Tibial nerve (tissue), 4 donors: ENCODE measurements at regions not wholly inside any gene's neighbourhood (a gene's known extent, or its start where the extent isn't known, plus 50 kb on each side); places are given as distances from the start of the nearest gene placed in this dataset.

Source experiments
- DNase-seq, 2 donors: peaks; one replicate each; pipeline ENCODE4 v3.0.0-alpha.2; 2019; ENCODE audit warnings: low spot score in 2 of 2
- H3K27ac ChIP-seq, 4 donors: fragments of 200-600 bp; sonication (generic) in 3 of 4; one replicate each; pipeline ENCODE4 v1.5.1; 2017 to 2019; ENCODE audit warnings: mild to moderate bottlenecking in 1 of 4
- H3K27me3 ChIP-seq, 2 donors: fragments of 200-600 bp; sonication (generic) in 1 of 2; one replicate each; pipeline versions ENCODE4 v1.5.1 to v1.6.0; 2017 to 2019
- H3K36me3 ChIP-seq, 3 donors: fragments of 200-600 bp; sonication (generic); one replicate each; pipeline ENCODE4 v1.5.1; 2018 to 2019
- H3K4me1 ChIP-seq, 4 donors: fragments of 200-600 bp; sonication (generic) in 3 of 4; one replicate each; pipeline ENCODE4 v1.5.1; 2017 to 2019
- H3K4me3 ChIP-seq, 4 donors: fragments of 200-600 bp; sonication (generic) in 3 of 4; one replicate each; pipeline ENCODE4 v1.5.1; 2017 to 2019; ENCODE audit warnings: mild to moderate bottlenecking in 1 of 4, moderate library complexity in 1 of 4
- H3K9me3 ChIP-seq, 4 donors: fragments of 200-600 bp; sonication (generic) in 3 of 4; one replicate each; pipeline ENCODE4 v1.5.1; 2017 to 2019
- CTCF ChIP-seq, 5 experiments: fragments of 200-600 bp in 3 of 5; fragments of 450-650 bp in 2 of 5; sonication (generic) in 3 of 5; IDR thresholded peaks; one replicate each; pipeline ENCODE4 v1.5.1; 2016 to 2019; ENCODE audit warnings: antibody characterized with exemption in 5 of 5, mild to moderate bottlenecking in 3 of 5, moderate library complexity in 2 of 5
- EP300 ChIP-seq, 2 donors: sonication (generic); formaldehyde crosslinking; IDR thresholded peaks; one replicate each; pipeline ENCODE4 v1.6.1; 2017; ENCODE audit warnings: antibody characterized with exemption in 2 of 2, mild to moderate bottlenecking in 1 of 2
- POLR2A ChIP-seq, 2 donors: fragments of 450-650 bp; IDR thresholded peaks; one replicate each; pipeline ENCODE4 v1.6.1; 2017; ENCODE audit warnings: antibody characterized with exemption in 2 of 2, mild to moderate bottlenecking in 2 of 2, moderate library complexity in 2 of 2
- WGBS, 2 donors: methylation state at CpG; one replicate each; pipeline ENCODE4 v1.1.5; 2018; 5-methylcytosine and 5-hydroxymethylcytosine counted together

GRCh38 chr2:15111718-15112117 is 449.4 kb downstream of the NBAS start:
- H3K9me3 ChIP-seq: peaks cover 0 to 47% (median 10%) of the 10 kb centered on the region in 4 donors
- no peaks in the 10 kb centered on the region for H3K4me1 ChIP-seq
- no peak overlapping the region for H3K4me3 ChIP-seq
- WGBS, 2 donors: 98 to 100% methylated on average over 1 of the region's 1 CpG
- H3K27me3 ChIP-seq: no peaks in the 10 kb centered on the region
- H3K27ac ChIP-seq: no peak overlapping the region
- DNase-seq: no peak
- TF ChIP-seq EP300 (IDR thresholded peaks at IDR 0.05) (no peak), POLR2A (IDR thresholded peaks at IDR 0.05) (no peak), CTCF (IDR thresholded peaks at IDR 0.05) (no peak)
- H3K36me3 ChIP-seq: no peaks in the 10 kb centered on the region

- DNase-seq: no peak
- Histone ChIP-seq H3K27me3 (no peaks in the 10 kb centered on the region), H3K36me3 (no peaks in the 10 kb centered on the region), H3K4me3 (no peak overlapping the region), H3K27ac (no peak overlapping the region), H3K9me3 (peaks cover 0 to 47% (median 10%) of the 10 kb centered on the region in 4 donors), H3K4me1 (no peaks in the 10 kb centered on the region)
- 94 to 95% methylated on average over 1 of the region's 1 CpG for WGBS, 2 donors
- no peak for TF ChIP-seq POLR2A (IDR thresholded peaks at IDR 0.05)
- TF ChIP-seq CTCF (IDR thresholded peaks at IDR 0.05): no peak
- TF ChIP-seq EP300 (IDR thresholded peaks at IDR 0.05): no peak
Observed at GRCh38 chr2:15112216-15112615, 448.9 kb downstream of the NBAS start.

GRCh38 chr2:15115776-15116175 is 445.4 kb downstream of the NBAS start:
- H3K4me3 ChIP-seq: no peak overlapping the region
- H3K36me3 ChIP-seq: no peaks in the 10 kb centered on the region
- TF ChIP-seq EP300 (IDR thresholded peaks at IDR 0.05): no peak
- no peak for TF ChIP-seq CTCF (IDR thresholded peaks at IDR 0.05)
- TF ChIP-seq POLR2A (IDR thresholded peaks at IDR 0.05): no peak
- no peaks in the 10 kb centered on the region for H3K27me3 ChIP-seq
- no peak overlapping the region for H3K27ac ChIP-seq
- H3K9me3 ChIP-seq: peaks cover 0 to 36% (median 10%) of the 10 kb centered on the region in 4 donors
- no peak for DNase-seq
- no peaks in the 10 kb centered on the region for H3K4me1 ChIP-seq

GRCh38 chr2:15116830-15117229 is 444.3 kb downstream of the NBAS start:
- WGBS, 2 donors: 88 to 94% methylated on average over 6 of the region's 6 CpGs
- no peak for DNase-seq
- H3K9me3 ChIP-seq: peaks cover 0 to 27% (median 6%) of the 10 kb centered on the region in 4 donors
- H3K27ac ChIP-seq: no peak overlapping the region
- H3K4me3 ChIP-seq: no peak overlapping the region
- no peak for TF ChIP-seq EP300 (IDR thresholded peaks at IDR 0.05)
- TF ChIP-seq POLR2A (IDR thresholded peaks at IDR 0.05): no peak
- no peak for TF ChIP-seq CTCF (IDR thresholded peaks at IDR 0.05)
- no peaks in the 10 kb centered on the region for H3K27me3 ChIP-seq
- no peaks in the 10 kb centered on the region for H3K36me3 ChIP-seq
- H3K4me1 ChIP-seq: no peaks in the 10 kb centered on the region
